ENCODE measurements at regions not wholly inside any gene's neighbourhood (a gene's known extent, or its start where the extent isn't known, plus 50 kb on each side); places are given as distances from the start of the nearest gene placed in this dataset.
"Not testable (repeated sequence)": the region's sequence is repeated elsewhere in the genome, so short reads cannot be mapped to it uniquely, and the experiment has no call there.

DNA sequence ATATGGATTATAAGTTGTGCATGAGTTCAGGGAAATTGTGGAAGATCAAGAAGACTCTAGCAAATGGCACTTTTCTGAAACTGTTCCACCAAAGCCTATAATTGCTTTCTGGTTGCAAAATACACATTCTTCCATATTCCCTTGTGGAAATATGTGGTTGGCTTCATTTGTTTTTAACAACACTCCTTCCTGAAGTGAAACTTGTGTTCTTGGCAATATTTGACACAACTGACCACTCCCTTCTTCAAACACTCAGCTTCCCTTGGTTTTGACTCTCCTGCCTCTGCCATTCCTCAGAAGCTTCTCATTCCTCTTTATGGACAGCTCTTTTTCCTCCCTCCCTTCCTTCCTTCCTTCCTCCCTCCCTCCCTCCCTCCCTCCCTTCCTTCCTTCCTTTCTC, 192.3 kb downstream of the PMAIP1 start:
- H3K36me3 Mint-ChIP-seq = no peaks in the 10 kb centered on the region
- peaks cover 4% of the 10 kb centered on the region for H3K9me3 Mint-ChIP-seq
- no peak for DNase-seq (ENCODE audit: low spot score in 2 of 2)
- no peaks in the 10 kb centered on the region for H3K4me1 Mint-ChIP-seq
- no peak for ATAC-seq (ENCODE audit: low read depth)
- no peak overlapping the region for H3K4me3 Mint-ChIP-seq
- no peaks in the 10 kb centered on the region for H3K27me3 Mint-ChIP-seq
- H3K27ac Mint-ChIP-seq = no peak overlapping the region

DNA sequence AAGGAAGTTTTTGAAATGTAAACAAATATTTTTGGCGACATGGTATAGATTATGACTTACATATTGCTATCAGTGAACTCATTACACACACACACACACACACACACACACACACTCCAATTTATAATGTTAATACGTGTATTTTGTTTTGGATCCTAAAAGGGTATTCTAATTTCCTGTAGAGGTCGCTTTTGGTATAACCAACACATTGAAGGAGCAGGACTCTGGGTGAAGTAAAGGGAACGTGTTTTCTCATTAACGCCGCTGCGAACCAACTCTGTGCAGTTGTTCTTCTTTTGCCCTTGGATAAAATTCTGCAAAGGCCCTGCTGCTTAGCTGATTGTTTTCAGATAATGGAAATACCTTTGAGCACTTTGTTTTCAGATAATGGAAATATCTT, 190.4 kb downstream of the PMAIP1 start:
- peaks cover 4% of the 10 kb centered on the region for H3K9me3 Mint-ChIP-seq
- no peaks in the 10 kb centered on the region for H3K36me3 Mint-ChIP-seq
- H3K27me3 Mint-ChIP-seq = peaks cover 2% of the 10 kb centered on the region
- H3K4me3 Mint-ChIP-seq = no peak overlapping the region
- ATAC-seq (ENCODE audit: low read depth) = no peak
- H3K4me1 Mint-ChIP-seq = no peaks in the 10 kb centered on the region
- no peak for DNase-seq (ENCODE audit: low spot score in 2 of 2)
- no peak overlapping the region for H3K27ac Mint-ChIP-seq

DNA sequence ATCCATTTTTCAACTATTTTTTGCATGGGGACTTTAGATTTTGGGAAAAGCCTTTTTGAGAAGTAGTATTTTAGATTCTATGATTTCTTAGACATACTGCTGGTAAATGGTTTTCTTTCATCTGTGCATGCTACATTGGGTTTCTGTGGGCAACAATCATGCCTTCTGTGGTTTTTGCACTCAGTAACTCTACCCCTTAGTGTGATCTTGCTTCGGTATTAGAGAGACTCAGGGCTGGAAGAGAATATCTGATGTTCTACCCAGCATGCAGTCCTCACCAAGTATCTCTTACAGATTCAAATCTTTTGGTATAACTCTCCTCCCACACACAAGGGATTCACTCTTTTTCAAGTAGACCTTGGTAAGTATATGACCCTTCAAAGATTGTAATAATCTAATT, 183.0 kb downstream of the PMAIP1 start:
- Mint-ChIP-seq H3K27me3 (peaks cover 2% of the 10 kb centered on the region), H3K9me3 (no peaks in the 10 kb centered on the region), H3K36me3 (no peaks in the 10 kb centered on the region), H3K4me3 (no peak overlapping the region), H3K27ac (no peak overlapping the region), H3K4me1 (no peaks in the 10 kb centered on the region)
- ATAC-seq (ENCODE audit: low read depth) = no peak
- DNase-seq (ENCODE audit: low spot score in 2 of 2) = no peak

DNA sequence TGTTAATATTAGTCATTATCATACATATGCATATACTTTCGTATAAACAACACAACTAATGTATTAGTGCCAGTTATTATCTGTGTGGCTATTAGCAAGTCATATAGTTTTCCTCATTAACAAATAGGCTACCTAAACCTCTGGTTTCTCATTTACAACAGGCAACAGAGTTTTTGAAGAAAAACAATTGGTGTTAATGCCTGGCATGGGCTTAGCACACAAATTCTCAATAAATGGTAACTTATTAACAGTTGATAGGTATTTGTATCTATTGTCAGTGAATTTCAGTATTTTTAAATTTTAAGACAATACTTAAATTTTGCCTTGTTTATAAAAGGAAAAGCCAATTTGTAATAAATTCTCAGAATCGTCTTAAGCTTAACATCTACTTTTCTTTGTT, 182.5 kb downstream of the PMAIP1 start:
- Mint-ChIP-seq H3K4me1 (no peaks in the 10 kb centered on the region), H3K36me3 (no peaks in the 10 kb centered on the region), H3K4me3 (no peak overlapping the region), H3K27me3 (peaks cover 2% of the 10 kb centered on the region), H3K9me3 (no peaks in the 10 kb centered on the region), H3K27ac (no peak overlapping the region)
- no peak for DNase-seq (ENCODE audit: low spot score in 2 of 2)
- ATAC-seq (ENCODE audit: low read depth) = no peak

DNA sequence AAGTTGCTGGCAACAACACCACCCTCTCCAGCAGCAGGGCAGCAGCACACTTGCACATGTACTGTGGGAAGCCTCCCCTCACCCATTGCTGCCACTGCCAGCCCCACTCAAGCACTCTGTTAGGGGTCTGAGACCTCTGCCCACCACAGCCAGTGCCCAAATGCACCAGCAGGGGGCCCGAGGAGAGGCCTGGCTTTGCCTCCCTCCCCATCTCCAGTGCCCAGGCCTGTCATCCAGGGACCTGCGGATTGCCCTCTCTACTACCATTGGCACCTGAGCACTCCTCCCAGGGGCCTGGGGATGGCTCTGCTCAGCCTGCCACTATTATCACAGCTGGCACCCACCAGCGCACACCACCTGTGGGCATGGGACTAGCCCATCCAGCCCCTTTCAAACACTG, 175.7 kb downstream of the PMAIP1 start:
- no peaks in the 10 kb centered on the region for H3K4me1 Mint-ChIP-seq
- H3K27ac Mint-ChIP-seq = no peak overlapping the region
- peaks cover 11% of the 10 kb centered on the region for H3K27me3 Mint-ChIP-seq
- ATAC-seq (ENCODE audit: low read depth) (no peak), DNase-seq (ENCODE audit: low spot score in 2 of 2) (no peak)
- H3K4me3 Mint-ChIP-seq = no peak overlapping the region
- peaks cover 9% of the 10 kb centered on the region for H3K9me3 Mint-ChIP-seq
- peaks cover 2% of the 10 kb centered on the region for H3K36me3 Mint-ChIP-seq

DNA sequence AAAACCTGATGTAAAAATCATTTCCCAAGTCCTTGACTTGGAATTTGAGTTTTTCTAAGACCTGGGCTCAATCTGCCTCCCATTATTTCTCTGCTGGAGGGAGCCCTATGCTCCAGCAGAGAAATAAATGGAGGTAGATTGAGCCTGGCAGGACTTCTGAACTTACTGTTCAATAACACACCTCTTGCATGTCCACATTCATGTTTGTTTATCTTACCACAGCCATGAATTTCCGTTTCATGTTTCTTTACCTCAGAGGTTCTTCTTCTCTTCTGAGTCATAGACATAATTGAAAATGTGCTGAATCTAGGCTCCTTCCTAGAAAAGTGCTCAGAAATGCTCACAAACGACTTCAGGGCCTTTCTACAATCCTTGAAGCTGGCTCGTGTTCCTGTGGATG, 170.8 kb downstream of the PMAIP1 start:
- Mint-ChIP-seq H3K9me3 (peaks cover 2% of the 10 kb centered on the region), H3K27me3 (peaks cover 7% of the 10 kb centered on the region), H3K36me3 (peaks cover 2% of the 10 kb centered on the region), H3K27ac (no peak overlapping the region), H3K4me1 (no peaks in the 10 kb centered on the region), H3K4me3 (no peak overlapping the region)
- ATAC-seq (ENCODE audit: low read depth) = no peak
- DNase-seq (ENCODE audit: low spot score in 2 of 2) = no peak

DNA sequence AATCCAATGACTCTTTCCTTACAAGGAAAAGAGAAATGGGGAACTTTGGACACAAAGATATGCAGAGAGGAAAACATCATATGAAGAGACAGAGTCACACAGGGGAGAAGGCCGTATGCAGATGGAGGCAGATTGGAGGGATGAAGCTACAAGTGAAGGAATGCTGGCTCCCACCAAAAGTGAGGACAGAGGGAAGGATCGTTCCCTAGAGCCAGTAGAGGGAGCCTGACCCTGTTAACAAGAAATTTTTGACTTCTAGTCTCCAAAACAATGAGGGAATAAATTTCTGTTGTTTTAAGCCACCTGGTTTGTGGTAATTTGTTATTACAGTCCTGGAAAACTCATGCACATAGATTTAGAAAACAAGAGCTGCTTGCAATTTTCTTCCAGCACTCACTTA, 169.3 kb downstream of the PMAIP1 start:
- Mint-ChIP-seq H3K4me1 (no peaks in the 10 kb centered on the region), H3K27me3 (peaks cover 6% of the 10 kb centered on the region), H3K36me3 (no peaks in the 10 kb centered on the region), H3K9me3 (peaks cover 2% of the 10 kb centered on the region), H3K4me3 (no peak overlapping the region), H3K27ac (no peak overlapping the region)
- DNase-seq (ENCODE audit: low spot score in 2 of 2) (no peak), ATAC-seq (ENCODE audit: low read depth) (no peak)

DNA sequence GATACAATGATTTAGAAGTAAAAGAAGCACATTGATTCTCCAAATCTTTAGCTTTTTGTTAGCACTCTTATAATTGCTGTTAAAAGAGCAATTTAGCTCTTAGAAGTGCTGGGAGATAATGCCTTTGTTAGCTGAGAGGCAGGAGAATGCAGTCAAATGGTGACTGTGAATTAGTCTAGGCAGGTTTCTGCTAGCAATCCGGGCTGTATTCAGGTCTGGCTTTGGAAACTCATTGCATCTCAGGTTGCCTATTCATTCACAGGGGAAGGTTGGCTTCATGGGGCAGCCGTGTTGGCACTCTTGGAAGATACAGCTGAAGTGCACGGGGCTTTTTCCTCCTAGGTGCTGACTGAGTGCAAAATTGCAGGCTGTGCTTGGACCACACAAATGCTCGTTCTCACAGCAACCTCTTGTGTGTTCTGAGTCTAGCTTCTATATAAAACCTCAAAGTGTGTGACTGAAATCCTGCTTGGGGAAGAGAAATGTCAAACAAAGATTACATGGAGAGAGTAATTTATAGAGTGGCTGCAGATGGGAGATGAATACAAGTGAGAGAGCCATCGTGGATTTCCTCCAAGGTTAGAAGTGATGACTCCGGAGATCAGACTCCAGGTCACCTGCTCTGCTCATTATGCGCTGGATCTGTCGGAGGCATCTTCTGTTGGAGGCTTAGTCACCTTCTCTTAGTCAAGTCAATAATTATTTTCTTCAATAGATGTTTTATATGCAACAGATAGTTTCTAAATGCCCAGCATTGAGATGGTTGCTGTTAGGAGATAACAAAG, 167.8 kb downstream of the PMAIP1 start:
- no peak for ATAC-seq (ENCODE audit: low read depth)
- Mint-ChIP-seq H3K27ac (no peak overlapping the region), H3K9me3 (no peaks in the 10 kb centered on the region), H3K36me3 (no peaks in the 10 kb centered on the region), H3K4me1 (no peaks in the 10 kb centered on the region), H3K4me3 (no peak overlapping the region), H3K27me3 (peaks cover 5% of the 10 kb centered on the region)
- no peak for DNase-seq (ENCODE audit: low spot score in 2 of 2)

DNA sequence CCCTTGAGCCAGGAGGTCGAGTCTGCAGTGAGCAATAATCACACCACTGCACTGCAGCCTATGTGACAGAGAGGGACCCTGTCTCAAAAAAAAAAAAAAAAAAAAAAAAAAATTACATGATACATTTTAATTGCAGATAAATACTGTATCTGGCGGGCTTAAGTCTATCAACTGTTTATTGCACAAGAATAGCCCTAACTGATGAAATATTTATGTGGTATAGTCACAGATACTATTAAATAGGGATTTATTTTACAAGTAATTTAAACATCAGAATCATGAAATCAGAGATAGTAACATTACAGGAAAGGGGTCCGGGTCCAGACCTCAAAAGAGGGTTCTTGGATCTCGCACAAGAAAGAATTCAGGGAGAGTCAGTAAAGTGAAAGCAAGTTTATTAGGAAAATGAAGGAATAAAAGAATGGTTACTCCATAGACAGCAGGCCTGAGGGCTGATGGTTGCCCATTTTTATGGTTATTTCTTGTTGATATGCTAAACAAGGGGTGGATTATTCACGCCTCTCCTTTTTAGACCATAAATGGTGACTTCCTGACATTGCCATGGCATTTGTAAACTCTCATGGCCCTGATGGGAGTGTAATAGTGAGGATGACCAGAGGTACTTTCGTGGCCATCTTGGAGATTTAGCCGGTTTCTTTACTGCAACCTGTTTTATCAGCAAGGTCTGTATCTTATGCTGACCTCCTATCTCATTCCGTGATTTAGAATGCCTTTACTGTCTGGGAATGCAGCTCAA, 166.6 kb downstream of the PMAIP1 start:
- ATAC-seq (ENCODE audit: low read depth) (no peak), DNase-seq (ENCODE audit: low spot score in 2 of 2) (no peak)
- H3K27me3 Mint-ChIP-seq = peaks cover 5% of the 10 kb centered on the region
- no peaks in the 10 kb centered on the region for H3K4me1 Mint-ChIP-seq
- no peaks in the 10 kb centered on the region for H3K36me3 Mint-ChIP-seq
- H3K9me3 Mint-ChIP-seq = no peaks in the 10 kb centered on the region
- no peak overlapping the region for H3K27ac Mint-ChIP-seq
- no peak overlapping the region for H3K4me3 Mint-ChIP-seq

DNA sequence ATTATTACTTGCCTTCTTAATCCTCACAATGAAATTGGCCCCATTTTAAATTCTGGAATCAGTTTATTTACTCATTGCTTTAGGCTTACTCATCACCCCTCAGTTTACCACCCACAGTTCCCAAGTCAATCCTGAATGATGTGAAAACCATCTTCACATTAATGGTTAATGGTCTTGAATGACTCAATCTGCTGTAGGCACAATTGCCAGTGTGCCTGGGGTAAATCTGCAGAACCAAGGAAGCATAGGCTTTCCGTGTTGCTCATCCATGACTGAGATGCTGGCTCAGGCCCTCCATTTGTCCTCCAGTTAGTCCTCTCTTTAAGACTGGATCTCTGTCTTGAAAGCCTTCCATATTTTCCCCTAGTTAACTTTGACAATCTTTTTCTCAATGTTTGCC, 164.5 kb downstream of the PMAIP1 start:
- Mint-ChIP-seq H3K36me3 (no peaks in the 10 kb centered on the region), H3K27ac (no peak overlapping the region), H3K27me3 (peaks cover 5% of the 10 kb centered on the region), H3K4me3 (no peak overlapping the region), H3K9me3 (no peaks in the 10 kb centered on the region), H3K4me1 (no peaks in the 10 kb centered on the region)
- ATAC-seq (ENCODE audit: low read depth) (no peak), DNase-seq (ENCODE audit: low spot score in 2 of 2) (no peak)

DNA sequence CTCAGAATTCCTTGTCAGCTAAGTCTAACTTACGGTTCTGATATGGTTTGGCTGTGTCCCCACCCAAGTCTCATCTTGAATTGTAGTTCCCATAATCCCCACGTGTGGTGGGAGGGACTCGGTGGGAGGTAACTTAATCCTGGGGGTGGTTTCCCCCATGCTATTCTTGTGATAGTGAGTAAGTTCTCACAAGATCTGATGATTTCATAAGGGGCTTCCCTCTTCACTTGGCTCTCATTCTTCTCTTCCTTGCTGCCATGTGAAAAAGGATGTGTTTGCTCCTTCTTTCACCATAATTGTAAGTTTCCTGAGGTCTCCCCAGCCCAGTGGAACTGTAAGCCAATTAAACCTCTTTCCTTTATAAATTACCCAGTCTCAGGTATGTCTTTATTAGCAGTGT, 163.0 kb downstream of the PMAIP1 start:
- not testable (repeated sequence) for H3K4me3 Mint-ChIP-seq; H3K27me3 Mint-ChIP-seq; ATAC-seq (ENCODE audit: low read depth); H3K36me3 Mint-ChIP-seq; H3K27ac Mint-ChIP-seq; DNase-seq (ENCODE audit: low spot score in 2 of 2); H3K4me1 Mint-ChIP-seq; H3K9me3 Mint-ChIP-seq

DNA sequence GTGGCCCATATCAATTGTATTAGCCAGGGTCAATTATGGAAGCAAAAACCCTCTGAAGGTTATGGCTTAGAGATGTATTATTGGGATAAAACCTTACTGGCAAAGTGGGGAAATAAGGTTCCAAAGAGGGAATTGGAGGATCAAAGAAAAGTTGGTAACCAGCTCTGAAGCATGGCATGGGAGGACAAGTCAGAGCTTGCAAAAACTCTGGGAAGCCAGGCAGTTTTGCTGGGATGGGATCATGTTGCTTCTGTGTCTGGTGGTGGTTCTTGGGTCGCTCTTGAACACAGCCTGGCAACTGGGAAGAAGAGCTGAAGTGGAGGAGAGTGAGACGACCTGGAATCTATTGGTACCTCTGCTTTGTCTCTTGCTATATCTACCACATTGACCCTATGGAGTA, 162.6 kb downstream of the PMAIP1 start:
- no peaks in the 10 kb centered on the region for H3K4me1 Mint-ChIP-seq
- H3K27ac Mint-ChIP-seq = no peak overlapping the region
- H3K9me3 Mint-ChIP-seq = peaks cover 2% of the 10 kb centered on the region
- no peaks in the 10 kb centered on the region for H3K36me3 Mint-ChIP-seq
- ATAC-seq (ENCODE audit: low read depth) = no peak
- peaks cover 6% of the 10 kb centered on the region for H3K27me3 Mint-ChIP-seq
- no peak for DNase-seq (ENCODE audit: low spot score in 2 of 2)
- no peak overlapping the region for H3K4me3 Mint-ChIP-seq

DNA sequence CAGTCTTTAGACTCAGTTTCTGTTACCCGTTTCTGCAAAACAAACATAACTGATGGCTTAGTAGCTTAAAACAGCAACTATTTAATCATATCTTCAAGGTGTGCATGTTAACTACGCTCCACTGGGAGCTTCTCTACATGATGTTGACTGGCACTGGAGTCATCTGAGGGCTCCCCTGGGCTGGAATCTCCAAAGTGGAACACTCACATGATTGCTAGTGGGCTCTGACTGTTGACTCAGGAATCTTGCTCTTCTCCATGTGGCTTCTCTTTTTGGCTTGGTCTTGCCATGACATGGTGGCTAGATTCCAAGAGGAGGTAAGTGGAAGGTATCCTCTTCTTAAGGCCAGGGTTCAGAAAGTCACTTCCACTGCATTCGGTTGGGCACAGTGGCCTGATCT, 160.8 kb downstream of the PMAIP1 start:
- H3K27me3 Mint-ChIP-seq = peaks cover 6% of the 10 kb centered on the region
- DNase-seq (ENCODE audit: low spot score in 2 of 2) (no peak), ATAC-seq (ENCODE audit: low read depth) (no peak)
- no peak overlapping the region for H3K4me3 Mint-ChIP-seq
- no peak overlapping the region for H3K27ac Mint-ChIP-seq
- H3K9me3 Mint-ChIP-seq = peaks cover 2% of the 10 kb centered on the region
- H3K4me1 Mint-ChIP-seq = no peaks in the 10 kb centered on the region
- H3K36me3 Mint-ChIP-seq = no peaks in the 10 kb centered on the region

DNA sequence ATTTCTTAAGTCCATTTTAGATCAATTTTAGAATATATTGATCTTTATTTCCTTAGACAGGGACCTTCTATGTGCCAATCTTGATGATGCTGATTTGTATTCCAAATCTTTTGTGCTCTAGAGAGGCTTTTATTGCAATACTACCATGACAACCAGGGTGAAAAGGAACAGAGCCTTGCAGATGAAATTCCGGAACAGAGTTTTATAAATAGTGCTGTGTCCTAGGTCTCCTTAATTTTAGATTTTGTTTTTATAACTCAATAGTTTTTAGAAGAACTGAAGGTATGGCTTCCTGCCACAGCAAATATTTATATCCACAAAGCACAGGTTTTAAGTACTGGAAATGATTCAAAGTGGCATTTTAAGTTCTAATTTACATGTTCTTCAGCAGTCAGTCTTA, 160.2 kb downstream of the PMAIP1 start:
- no peaks in the 10 kb centered on the region for H3K4me1 Mint-ChIP-seq
- ATAC-seq (ENCODE audit: low read depth) (no peak), DNase-seq (ENCODE audit: low spot score in 2 of 2) (no peak)
- peaks cover 6% of the 10 kb centered on the region for H3K27me3 Mint-ChIP-seq
- peaks cover 2% of the 10 kb centered on the region for H3K9me3 Mint-ChIP-seq
- H3K27ac Mint-ChIP-seq = no peak overlapping the region
- no peaks in the 10 kb centered on the region for H3K36me3 Mint-ChIP-seq
- no peak overlapping the region for H3K4me3 Mint-ChIP-seq

DNA sequence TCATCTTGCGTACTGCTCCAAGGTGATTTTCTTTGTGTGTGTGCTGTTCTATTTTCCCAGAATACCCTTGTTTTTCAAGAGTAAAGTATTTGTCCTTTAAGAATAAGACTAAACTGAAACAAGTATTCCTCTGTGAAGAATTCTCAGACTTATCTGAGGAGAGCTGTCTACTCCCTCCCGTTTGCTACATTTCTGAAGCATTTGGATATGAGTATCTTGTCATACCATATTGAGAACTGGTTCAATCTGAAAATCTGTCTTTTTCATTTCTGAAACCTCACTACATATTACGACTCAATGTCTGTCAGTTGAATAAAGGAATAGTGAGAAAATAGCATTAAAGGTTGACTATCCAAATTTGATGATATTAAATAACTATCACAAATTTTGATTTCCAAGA, 159.4 kb downstream of the PMAIP1 start:
- H3K36me3 Mint-ChIP-seq = no peaks in the 10 kb centered on the region
- no peaks in the 10 kb centered on the region for H3K4me1 Mint-ChIP-seq

More for the DNA sequence above, 159.4 kb downstream of the PMAIP1 start:
- Mint-ChIP-seq H3K27me3 (peaks cover 3% of the 10 kb centered on the region), H3K9me3 (peaks cover 2% of the 10 kb centered on the region), H3K4me3 (no peak overlapping the region), H3K27ac (no peak overlapping the region)
- DNase-seq (ENCODE audit: low spot score in 2 of 2) (no peak), ATAC-seq (ENCODE audit: low read depth) (no peak)

Data from memory B cell (primary cell).